ENCODE measurements at regions not wholly inside any gene's neighbourhood (a gene's known extent, or its start where the extent isn't known, plus 50 kb on each side); places are given as distances from the start of the nearest gene placed in this dataset.
"Not testable (repeated sequence)": the region's sequence is repeated elsewhere in the genome, so short reads cannot be mapped to it uniquely, and the experiment has no call there.

- Mint-ChIP-seq H3K36me3 (ENCODE audit: low read depth) (no peaks in the 10 kb centered on the region), H3K4me1 (ENCODE audit: low read depth) (no peaks in the 10 kb centered on the region), H3K27me3 (no peaks in the 10 kb centered on the region), H3K9me3 (no peaks in the 10 kb centered on the region), H3K27ac (peak overlapping the region; percentile 33), H3K4me3 (peak overlapping the region; percentile 21)
- Histone ChIP-seq H3K27ac (ENCODE audit: low read depth in 1 of 2, low read length in 2 of 2) (no peak overlapping the region), H3K9me3 (ENCODE audit: control insufficient read depth in 1 of 2, insufficient read depth in 1 of 2, low read length in 2 of 2) (peaks cover 0 to 14% of the 10 kb centered on the region in 2 experiments), H3K36me3 (ENCODE audit: insufficient read depth, low read length) (no peaks in the 10 kb centered on the region), H3K4me3 (ENCODE audit: low read length) (no peak overlapping the region), H3K4me1 (ENCODE audit: insufficient read depth, low read length) (peaks cover 6% of the 10 kb centered on the region), H3K27me3 (ENCODE audit: control insufficient read depth in 1 of 2, insufficient read depth in 2 of 2, low read length in 2 of 2) (no peaks in the 10 kb centered on the region)
- POLR2A ChIA-PET, result no interaction called here
- intact Hi-C loops (cut with DNase I, micrococcal nuclease), result loop anchor here in 1 of 2 experiments (5.0 to 10.0 kb wide), 4 partner anchors 128 to 1491 kb away; partner anchors contain the start of genes CTBP1, HTT, HTT-AS and SLBP
- CTCF ChIA-PET, result no interaction called here
- TF ChIP-seq CTCF (IDR thresholded peaks at IDR 0.05), result no peak
- DNase-seq, result no peak
- no peak for ATAC-seq (ENCODE audit: poor library complexity)
Measured at GRCh38 chr4:1583859-1584258, 100.3 kb downstream of the FAM53A start.

GRCh38 chr4:1583051-1583785, 100.9 kb downstream of the FAM53A start:
- peaks cover 0 to 9% of the 10 kb centered on the region in 2 experiments for H3K9me3 ChIP-seq (ENCODE audit: control insufficient read depth in 1 of 2, insufficient read depth in 1 of 2, low read length in 2 of 2)
- no peak for DNase-seq
- Mint-ChIP-seq H3K9me3 (no peaks in the 10 kb centered on the region), H3K36me3 (ENCODE audit: low read depth) (no peaks in the 10 kb centered on the region), H3K27ac (no peak overlapping the region), H3K4me3 (no peak overlapping the region), H3K27me3 (no peaks in the 10 kb centered on the region), H3K4me1 (ENCODE audit: low read depth) (no peaks in the 10 kb centered on the region)
- ChIA-PET CTCF (no interaction called here), POLR2A (no interaction called here)
- no peaks in the 10 kb centered on the region for H3K36me3 ChIP-seq (ENCODE audit: insufficient read depth, low read length)
- H3K27me3 ChIP-seq (ENCODE audit: control insufficient read depth in 1 of 2, insufficient read depth in 2 of 2, low read length in 2 of 2), result no peaks in the 10 kb centered on the region
- no peak for ATAC-seq (ENCODE audit: poor library complexity)
- no peak overlapping the region for H3K4me3 ChIP-seq (ENCODE audit: low read length)
- no peak overlapping the region for H3K27ac ChIP-seq (ENCODE audit: low read depth in 1 of 2, low read length in 2 of 2)
- no peak for TF ChIP-seq CTCF (IDR thresholded peaks at IDR 0.05)
- H3K4me1 ChIP-seq (ENCODE audit: insufficient read depth, low read length), result peaks cover 10% of the 10 kb centered on the region
- intact Hi-C loops (cut with DNase I, micrococcal nuclease), result loop anchor here in 1 of 2 experiments (5.0 to 10.0 kb wide), 4 partner anchors 129 to 1492 kb away; partner anchors contain the start of genes CTBP1, HTT, HTT-AS and SLBP

GRCh38 chr4:1582227-1582626, 101.9 kb downstream of the FAM53A start:
- Mint-ChIP-seq H3K36me3 (ENCODE audit: low read depth) (no peaks in the 10 kb centered on the region), H3K4me1 (ENCODE audit: low read depth) (no peaks in the 10 kb centered on the region), H3K4me3 (no peak overlapping the region), H3K27ac (peak overlapping the region; percentile 35), H3K27me3 (no peaks in the 10 kb centered on the region), H3K9me3 (no peaks in the 10 kb centered on the region)
- Histone ChIP-seq H3K27ac (ENCODE audit: low read depth in 1 of 2, low read length in 2 of 2) (no peak overlapping the region), H3K27me3 (ENCODE audit: control insufficient read depth in 1 of 2, insufficient read depth in 2 of 2, low read length in 2 of 2) (no peaks in the 10 kb centered on the region), H3K9me3 (ENCODE audit: control insufficient read depth in 1 of 2, insufficient read depth in 1 of 2, low read length in 2 of 2) (peaks cover 0 to 5% of the 10 kb centered on the region in 2 experiments), H3K4me1 (ENCODE audit: insufficient read depth, low read length) (peaks cover 14% of the 10 kb centered on the region), H3K36me3 (ENCODE audit: insufficient read depth, low read length) (no peaks in the 10 kb centered on the region), H3K4me3 (ENCODE audit: low read length) (no peak overlapping the region)
- CTCF ChIA-PET, result interaction anchor here (0.6 kb wide), 1 partner anchor 19 kb away, joined by 3 read pairs; no protein-coding TSS in a partner anchor
- ATAC-seq (ENCODE audit: poor library complexity), result no peak
- POLR2A ChIA-PET, result interaction anchor here (0.8 to 1.4 kb wide), 2 partner anchors 23 to 141 kb away, joined by 3 to 4 read pairs; no protein-coding TSS in a partner anchor
- TF ChIP-seq CTCF (IDR thresholded peaks at IDR 0.05), result no peak
- intact Hi-C loops (cut with DNase I, micrococcal nuclease), result loop anchor here in 1 of 2 experiments (5.0 to 10.0 kb wide), 4 partner anchors 130 to 1493 kb away; partner anchors contain the start of genes CTBP1, HTT, HTT-AS and SLBP
- DNase-seq, result peak in 2 of 14 experiments; percentile 27 to 54

- H3K27me3 ChIP-seq (ENCODE audit: control insufficient read depth in 1 of 2, insufficient read depth in 2 of 2, low read length in 2 of 2); H3K27me3 Mint-ChIP-seq; H3K4me3 ChIP-seq (ENCODE audit: low read length); H3K9me3 ChIP-seq (ENCODE audit: control insufficient read depth in 1 of 2, insufficient read depth in 1 of 2, low read length in 2 of 2); H3K36me3 Mint-ChIP-seq (ENCODE audit: low read depth); H3K9me3 Mint-ChIP-seq; H3K4me1 Mint-ChIP-seq (ENCODE audit: low read depth); H3K27ac ChIP-seq (ENCODE audit: low read depth in 1 of 2, low read length in 2 of 2); H3K36me3 ChIP-seq (ENCODE audit: insufficient read depth, low read length): not testable (repeated sequence)
- ATAC-seq (ENCODE audit: poor library complexity) (peak; percentile 57), DNase-seq (peak; percentile 76 to 96 (median 87))
- Mint-ChIP-seq H3K4me3 (peak overlapping the region; percentile 52), H3K27ac (peak overlapping the region; percentile 35)
- ChIA-PET POLR2A (interaction anchor here (0.6 to 1.4 kb wide), 3 partner anchors 24 to 142 kb away, joined by 3 to 4 read pairs (median 3); no protein-coding TSS in a partner anchor), CTCF (interaction anchor here (0.6 kb wide), 1 partner anchor 18 kb away, joined by 3 read pairs; no protein-coding TSS in a partner anchor)
- peaks cover 14% of the 10 kb centered on the region for H3K4me1 ChIP-seq (ENCODE audit: insufficient read depth, low read length)
- intact Hi-C loops (cut with DNase I, micrococcal nuclease), result loop anchor here (2.0 to 10.0 kb wide), 9 partner anchors 37 to 1493 kb away; partner anchors contain the start of genes CTBP1 (in 1 of the 2), FAM53A (in 1 of the 2), FGFRL1 (in 1 of the 2) and HTT (in 1 of the 2)
Measured at GRCh38 chr4:1581164-1581894, 102.8 kb downstream of the FAM53A start.

Measured in CD4-positive, alpha-beta T cell (primary cell).